IPS-20b (cell line): ENCODE measurements at regions not wholly inside any gene's neighbourhood (a gene's known extent, or its start where the extent isn't known, plus 50 kb on each side); places are given as distances from the start of the nearest gene placed in this dataset.
"Not testable (repeated sequence)": the region's sequence is repeated elsewhere in the genome, so short reads cannot be mapped to it uniquely, and the experiment has no call there.

Experiments used
- H3K27ac ChIP-seq: one replicate; pipeline ENCODE4 v1.5.1; 2013; ENCODE audit warnings: low read length
- H3K27me3 ChIP-seq: 2 replicates; pipeline ENCODE4 v1.6.1; 2013; ENCODE audit warnings: mild to moderate bottlenecking, low read length, inconsistent platforms; ENCODE audit not compliant: insufficient read depth
- H3K36me3 ChIP-seq: 2 replicates; pipeline ENCODE4 v1.6.1; 2013; ENCODE audit warnings: low read depth, mild to moderate bottlenecking, inconsistent platforms, low read length, moderate library complexity; ENCODE audit not compliant: insufficient read depth
- H3K4me1 ChIP-seq: 2 replicates; pipeline ENCODE4 v1.6.1; 2013; ENCODE audit warnings: mild to moderate bottlenecking, control low read depth, inconsistent platforms, low read length, moderate library complexity; ENCODE audit not compliant: insufficient read depth
- H3K4me3 ChIP-seq: 2 replicates; pipeline ENCODE4 v1.5.1; 2013; ENCODE audit warnings: mild to moderate bottlenecking, low read length, inconsistent platforms
- H3K9ac ChIP-seq: 2 replicates; pipeline ENCODE4 v1.6.1; 2013; ENCODE audit warnings: low read depth, mild to moderate bottlenecking, inconsistent platforms, low read length, moderate library complexity
- H3K9me3 ChIP-seq: 2 replicates; pipeline ENCODE4 v1.6.1; 2013; ENCODE audit warnings: mild to moderate bottlenecking, low read depth, low read length, inconsistent platforms; ENCODE audit not compliant: insufficient read depth

DNA sequence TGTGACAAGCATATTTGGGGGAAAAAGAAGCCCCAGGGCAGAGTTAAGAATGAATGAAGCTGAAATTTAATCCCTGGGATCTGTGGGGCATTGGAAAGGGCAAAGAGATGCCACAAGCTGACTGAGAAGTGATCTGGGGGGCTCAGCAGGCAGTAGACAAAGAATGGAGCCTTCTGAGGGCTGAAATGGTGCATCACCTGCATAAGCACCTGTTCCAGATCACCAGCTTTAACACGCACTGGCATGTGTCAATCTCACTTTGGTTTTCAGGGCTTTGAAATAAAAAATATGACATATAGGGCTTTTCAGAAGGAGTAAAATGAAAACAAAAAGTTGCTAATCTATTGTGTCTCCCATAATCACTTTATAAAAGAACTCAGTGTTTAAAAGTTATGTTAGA is 210.8 kb upstream of the ARHGEF26 start:
- H3K9ac ChIP-seq: no peak overlapping the region
- H3K4me3 ChIP-seq: no peak overlapping the region
- no peaks in the 10 kb centered on the region for H3K36me3 ChIP-seq
- no peaks in the 10 kb centered on the region for H3K4me1 ChIP-seq
- no peaks in the 10 kb centered on the region for H3K27me3 ChIP-seq
- H3K9me3 ChIP-seq: no peaks in the 10 kb centered on the region
- no peak overlapping the region for H3K27ac ChIP-seq

DNA sequence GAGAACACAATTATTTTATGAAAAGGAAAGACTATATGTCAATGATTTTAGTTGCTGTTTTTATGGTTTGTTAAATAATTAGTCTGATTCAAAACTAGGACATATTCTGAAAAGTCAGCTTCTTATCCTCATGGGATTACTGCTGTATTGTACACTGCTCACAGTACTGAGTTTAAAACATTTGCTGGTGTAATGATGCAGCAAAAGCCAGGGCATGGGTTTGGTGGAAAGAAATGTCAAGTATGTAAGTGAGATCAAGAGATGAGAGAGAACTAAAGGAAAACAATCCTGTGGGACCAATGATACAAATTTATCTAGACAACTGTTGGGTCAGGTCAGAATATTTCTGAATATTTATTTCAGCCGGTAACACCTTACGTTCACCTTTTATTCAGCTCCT is 210.1 kb upstream of the ARHGEF26 start:
- no peaks in the 10 kb centered on the region for H3K36me3 ChIP-seq
- H3K9me3 ChIP-seq: no peaks in the 10 kb centered on the region
- no peak overlapping the region for H3K4me3 ChIP-seq
- H3K9ac ChIP-seq: no peak overlapping the region
- H3K4me1 ChIP-seq: no peaks in the 10 kb centered on the region
- H3K27ac ChIP-seq: no peak overlapping the region
- H3K27me3 ChIP-seq: no peaks in the 10 kb centered on the region

GRCh38 chr3:153919773-153920172 is 201.4 kb upstream of the ARHGEF26 start:
- no peak overlapping the region for H3K4me3 ChIP-seq
- H3K36me3 ChIP-seq: no peaks in the 10 kb centered on the region
- no peaks in the 10 kb centered on the region for H3K4me1 ChIP-seq
- H3K27me3 ChIP-seq: no peaks in the 10 kb centered on the region
- H3K27ac ChIP-seq: no peak overlapping the region
- no peaks in the 10 kb centered on the region for H3K9me3 ChIP-seq
- H3K9ac ChIP-seq: no peak overlapping the region

GRCh38 chr3:153921826-153922225 is 199.4 kb upstream of the ARHGEF26 start:
- Histone ChIP-seq H3K36me3 (no peaks in the 10 kb centered on the region), H3K27ac (no peak overlapping the region)

GRCh38 chr3:153925841-153926514 is 195.2 kb upstream of the ARHGEF26 start:
- H3K4me3 ChIP-seq: no peak overlapping the region
- no peaks in the 10 kb centered on the region for H3K36me3 ChIP-seq
- H3K9me3 ChIP-seq: no peaks in the 10 kb centered on the region
- H3K4me1 ChIP-seq: no peaks in the 10 kb centered on the region
- H3K27me3 ChIP-seq: no peaks in the 10 kb centered on the region
- H3K9ac ChIP-seq: no peak overlapping the region
- no peak overlapping the region for H3K27ac ChIP-seq

More at GRCh38 chr3:153921826-153922225, 199.4 kb upstream of the ARHGEF26 start:
- H3K4me3 ChIP-seq: no peak overlapping the region
- H3K9me3 ChIP-seq: no peaks in the 10 kb centered on the region
- no peaks in the 10 kb centered on the region for H3K27me3 ChIP-seq
- no peak overlapping the region for H3K9ac ChIP-seq
- no peaks in the 10 kb centered on the region for H3K4me1 ChIP-seq

DNA sequence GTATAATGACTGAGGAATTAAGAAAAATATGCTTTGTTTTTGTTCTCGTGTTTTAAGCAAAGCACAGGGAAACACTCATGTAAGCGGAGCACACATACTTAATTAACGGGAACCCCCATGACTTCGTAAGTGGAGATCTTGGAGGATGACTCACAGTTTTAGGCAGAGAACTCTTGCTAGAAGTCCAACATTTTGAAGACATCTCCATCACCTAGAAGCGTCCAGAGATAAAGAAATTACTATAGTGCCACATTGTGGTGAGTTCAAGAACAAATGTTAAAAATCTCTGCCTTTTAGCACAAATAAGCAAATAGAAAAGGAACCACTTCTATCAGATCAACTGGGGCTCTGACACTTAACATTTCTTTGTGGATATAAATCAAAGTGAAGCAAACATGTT is 194.1 kb upstream of the ARHGEF26 start:
- Histone ChIP-seq H3K27me3 (no peaks in the 10 kb centered on the region), H3K9me3 (no peaks in the 10 kb centered on the region), H3K9ac (no peak overlapping the region), H3K4me3 (no peak overlapping the region), H3K4me1 (no peaks in the 10 kb centered on the region), H3K36me3 (no peaks in the 10 kb centered on the region), H3K27ac (no peak overlapping the region)

DNA sequence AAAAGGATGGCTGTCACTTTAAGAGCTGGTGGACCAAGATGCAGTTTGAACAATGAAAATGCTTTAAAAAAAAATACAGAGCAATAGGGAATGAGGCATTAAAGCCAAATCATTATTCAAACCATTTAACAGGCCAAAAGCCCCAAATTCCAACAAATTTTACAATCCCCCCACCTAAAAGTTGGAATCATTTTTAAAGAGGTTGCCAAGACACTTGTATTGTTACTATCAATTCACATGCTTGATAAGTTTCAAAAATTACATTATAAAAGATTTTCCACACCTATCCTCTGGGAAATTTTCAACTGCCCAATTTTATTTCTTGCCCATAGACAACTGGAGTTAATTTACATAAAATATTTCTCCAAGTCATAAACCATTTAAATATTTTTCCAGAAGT is 192.3 kb upstream of the ARHGEF26 start:
- Histone ChIP-seq H3K4me1 (no peaks in the 10 kb centered on the region), H3K9me3 (no peaks in the 10 kb centered on the region), H3K9ac (no peak overlapping the region), H3K4me3 (no peak overlapping the region), H3K27ac (no peak overlapping the region), H3K36me3 (no peaks in the 10 kb centered on the region), H3K27me3 (no peaks in the 10 kb centered on the region)

- H3K27ac ChIP-seq, H3K9ac ChIP-seq, H3K36me3 ChIP-seq, H3K4me1 ChIP-seq, H3K9me3 ChIP-seq, H3K27me3 ChIP-seq, H3K4me3 ChIP-seq: not testable (repeated sequence)
These were observed 187.7 kb upstream of the ARHGEF26 start for GRCh38 chr3:153933481-153933880.

DNA sequence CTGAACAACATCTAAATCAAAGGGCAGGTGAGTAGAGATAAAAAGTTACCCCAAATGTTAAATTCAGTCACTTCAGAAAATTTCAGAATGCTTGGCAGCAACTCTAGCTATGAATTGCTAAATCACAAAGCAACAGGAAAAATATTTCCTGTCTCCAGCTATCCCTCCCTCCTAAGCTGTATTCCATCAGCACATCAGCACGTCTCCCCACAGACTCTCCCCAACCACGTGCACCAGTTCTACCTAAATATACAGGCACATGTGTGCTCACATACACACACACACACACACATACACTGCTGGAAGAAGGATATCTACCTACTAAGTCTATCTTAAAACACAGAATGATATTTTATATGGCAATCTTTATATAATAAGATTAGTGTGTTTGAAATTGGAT is 177.1 kb upstream of the ARHGEF26 start:
- H3K9me3 ChIP-seq: no peaks in the 10 kb centered on the region
- no peaks in the 10 kb centered on the region for H3K27me3 ChIP-seq
- no peaks in the 10 kb centered on the region for H3K4me1 ChIP-seq
- no peaks in the 10 kb centered on the region for H3K36me3 ChIP-seq
- no peak overlapping the region for H3K4me3 ChIP-seq
- H3K27ac ChIP-seq: no peak overlapping the region
- H3K9ac ChIP-seq: no peak overlapping the region

GRCh38 chr3:153951276-153951675 is 169.9 kb upstream of the ARHGEF26 start:
- no peaks in the 10 kb centered on the region for H3K36me3 ChIP-seq
- no peaks in the 10 kb centered on the region for H3K4me1 ChIP-seq
- no peak overlapping the region for H3K9ac ChIP-seq
- H3K4me3 ChIP-seq: no peak overlapping the region
- no peak overlapping the region for H3K27ac ChIP-seq
- no peaks in the 10 kb centered on the region for H3K27me3 ChIP-seq
- H3K9me3 ChIP-seq: no peaks in the 10 kb centered on the region

- H3K27ac ChIP-seq: no peak overlapping the region
- H3K9ac ChIP-seq: no peak overlapping the region
- H3K4me1 ChIP-seq: no peaks in the 10 kb centered on the region
- no peaks in the 10 kb centered on the region for H3K36me3 ChIP-seq
- no peak overlapping the region for H3K4me3 ChIP-seq
- H3K27me3 ChIP-seq: no peaks in the 10 kb centered on the region
- no peaks in the 10 kb centered on the region for H3K9me3 ChIP-seq
These were observed 169.1 kb upstream of the ARHGEF26 start for GRCh38 chr3:153952091-153952490.

GRCh38 chr3:153956613-153957012 is 164.6 kb upstream of the ARHGEF26 start:
- Histone ChIP-seq H3K4me3 (no peak overlapping the region), H3K9me3 (no peaks in the 10 kb centered on the region), H3K36me3 (no peaks in the 10 kb centered on the region), H3K27ac (no peak overlapping the region), H3K9ac (no peak overlapping the region), H3K27me3 (no peaks in the 10 kb centered on the region), H3K4me1 (no peaks in the 10 kb centered on the region)
